ENCODE measurements at regions not wholly inside any gene's neighbourhood (a gene's known extent, or its start where the extent isn't known, plus 50 kb on each side); places are given as distances from the start of the nearest gene placed in this dataset.

DNA sequence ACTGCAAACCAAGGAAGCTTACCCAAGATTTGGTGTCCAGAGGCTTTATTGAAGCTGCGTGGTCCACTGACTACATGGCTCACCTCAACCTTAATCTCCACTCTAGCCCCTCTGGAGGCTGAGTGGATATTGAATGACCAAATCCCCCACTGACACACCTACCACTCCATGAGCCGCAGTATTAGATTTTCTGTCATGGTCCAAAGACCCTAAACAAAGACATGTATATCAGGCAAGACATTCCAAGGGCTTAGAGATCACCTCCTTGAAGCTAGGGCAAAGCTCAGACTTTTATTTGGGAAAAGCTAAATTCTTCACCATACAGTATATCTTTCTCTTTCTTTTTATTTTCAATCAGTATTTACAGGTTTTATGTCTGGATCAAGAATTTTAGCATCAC, 346.2 kb upstream of the CTNND2 start:
- no peaks in the 10 kb centered on the region for H3K9me3 ChIP-seq (ENCODE audit: low read length)
- CTCF ChIA-PET: no interaction called here

DNA sequence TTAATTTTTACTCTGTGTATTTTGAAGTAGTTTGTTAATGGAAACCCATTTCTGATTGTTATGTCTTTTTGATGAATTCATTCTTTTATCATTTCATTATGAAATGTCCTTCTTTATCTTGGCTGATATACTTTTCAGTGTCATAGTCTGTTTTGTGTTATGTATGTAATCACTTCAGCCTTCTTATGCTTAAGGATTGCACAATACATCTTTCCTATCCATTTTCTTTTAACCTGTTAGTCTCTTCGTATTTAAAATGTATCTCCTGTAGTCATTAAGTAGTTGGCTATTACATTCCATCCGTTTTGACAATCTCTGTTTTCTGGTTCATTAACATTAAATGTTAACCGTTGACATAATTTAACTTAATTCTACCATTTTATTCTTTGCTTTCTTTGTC, 344.6 kb upstream of the CTNND2 start:
- no peaks in the 10 kb centered on the region for H3K36me3 ChIP-seq (ENCODE audit: insufficient read depth, low read length)
- H3K27ac ChIP-seq (ENCODE audit: low read depth, low read length): no peak overlapping the region
- peaks cover 0 to 26% (median 3%) of the 10 kb centered on the region in 5 donors for H3K9me3 Mint-ChIP-seq
- ChIA-PET POLR2A (no interaction called here), CTCF (no interaction called here)
- no peaks in the 10 kb centered on the region for H3K27me3 Mint-ChIP-seq
- H3K27me3 ChIP-seq (ENCODE audit: insufficient read depth, low read length, poor library complexity, severe bottlenecking): no peaks in the 10 kb centered on the region
- H3K9me3 ChIP-seq (ENCODE audit: low read length): no peaks in the 10 kb centered on the region
- no peak for DNase-seq
- H3K4me1 ChIP-seq (ENCODE audit: insufficient read depth, low read length): no peaks in the 10 kb centered on the region
- no peaks in the 10 kb centered on the region for H3K36me3 Mint-ChIP-seq
- no peak overlapping the region for H3K27ac Mint-ChIP-seq
- no peak overlapping the region for H3K4me3 ChIP-seq (ENCODE audit: low read length)
- no peak overlapping the region for H3K4me3 Mint-ChIP-seq
- no peaks in the 10 kb centered on the region for H3K4me1 Mint-ChIP-seq

More for the DNA sequence above, 346.2 kb upstream of the CTNND2 start:
- Histone ChIP-seq H3K27ac (ENCODE audit: low read depth, low read length) (no peak overlapping the region), H3K4me1 (ENCODE audit: insufficient read depth, low read length) (no peaks in the 10 kb centered on the region), H3K36me3 (ENCODE audit: insufficient read depth, low read length) (no peaks in the 10 kb centered on the region), H3K27me3 (ENCODE audit: insufficient read depth, low read length, poor library complexity, severe bottlenecking) (no peaks in the 10 kb centered on the region), H3K4me3 (ENCODE audit: low read length) (no peak overlapping the region)
- no peak overlapping the region for H3K4me3 Mint-ChIP-seq
- no peaks in the 10 kb centered on the region for H3K36me3 Mint-ChIP-seq
- POLR2A ChIA-PET: no interaction called here
- peaks cover 0 to 18% (median 3%) of the 10 kb centered on the region in 5 donors for H3K9me3 Mint-ChIP-seq
- H3K27ac Mint-ChIP-seq: no peak overlapping the region
- no peaks in the 10 kb centered on the region for H3K27me3 Mint-ChIP-seq
- no peak for DNase-seq
- H3K4me1 Mint-ChIP-seq: no peaks in the 10 kb centered on the region

DNA sequence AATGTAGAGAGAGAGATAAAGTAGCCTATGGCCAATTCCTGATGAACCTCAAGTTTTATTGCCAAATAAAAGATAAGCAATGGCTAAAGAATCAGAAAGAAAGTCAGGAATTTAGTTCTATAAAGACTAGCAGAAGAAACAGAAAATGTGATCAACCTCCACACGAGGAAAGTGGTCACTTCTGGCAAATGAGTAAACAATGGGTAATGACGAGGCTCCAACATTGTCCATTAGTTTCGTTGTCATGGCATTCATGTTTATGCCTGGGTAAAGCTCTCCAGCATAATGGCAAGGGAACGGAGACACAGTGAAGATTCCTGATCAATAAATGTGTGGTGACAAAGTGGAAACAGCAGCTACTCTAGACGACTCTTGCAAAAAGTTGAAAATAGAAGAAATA, 341.8 kb upstream of the CTNND2 start:
- no peaks in the 10 kb centered on the region for H3K36me3 ChIP-seq (ENCODE audit: insufficient read depth, low read length)
- ChIA-PET CTCF (no interaction called here), POLR2A (no interaction called here)
- no peaks in the 10 kb centered on the region for H3K36me3 Mint-ChIP-seq
- H3K4me1 ChIP-seq (ENCODE audit: insufficient read depth, low read length): no peaks in the 10 kb centered on the region
- H3K4me3 ChIP-seq (ENCODE audit: low read length): no peak overlapping the region
- no peaks in the 10 kb centered on the region for H3K27me3 ChIP-seq (ENCODE audit: insufficient read depth, low read length, poor library complexity, severe bottlenecking)
- no peaks in the 10 kb centered on the region for H3K9me3 ChIP-seq (ENCODE audit: low read length)
- no peak overlapping the region for H3K27ac ChIP-seq (ENCODE audit: low read depth, low read length)
- no peak for DNase-seq
- peaks cover 2 to 19% (median 6%) of the 10 kb centered on the region in 5 donors for H3K9me3 Mint-ChIP-seq
- H3K4me1 Mint-ChIP-seq: no peaks in the 10 kb centered on the region
- H3K4me3 Mint-ChIP-seq: no peak overlapping the region
- H3K27me3 Mint-ChIP-seq: no peaks in the 10 kb centered on the region
- H3K27ac Mint-ChIP-seq: no peak overlapping the region

GRCh38 chr5:12245429-12245828, 341.2 kb upstream of the CTNND2 start:
- no peak overlapping the region for H3K27ac Mint-ChIP-seq
- no peak for DNase-seq

DNA sequence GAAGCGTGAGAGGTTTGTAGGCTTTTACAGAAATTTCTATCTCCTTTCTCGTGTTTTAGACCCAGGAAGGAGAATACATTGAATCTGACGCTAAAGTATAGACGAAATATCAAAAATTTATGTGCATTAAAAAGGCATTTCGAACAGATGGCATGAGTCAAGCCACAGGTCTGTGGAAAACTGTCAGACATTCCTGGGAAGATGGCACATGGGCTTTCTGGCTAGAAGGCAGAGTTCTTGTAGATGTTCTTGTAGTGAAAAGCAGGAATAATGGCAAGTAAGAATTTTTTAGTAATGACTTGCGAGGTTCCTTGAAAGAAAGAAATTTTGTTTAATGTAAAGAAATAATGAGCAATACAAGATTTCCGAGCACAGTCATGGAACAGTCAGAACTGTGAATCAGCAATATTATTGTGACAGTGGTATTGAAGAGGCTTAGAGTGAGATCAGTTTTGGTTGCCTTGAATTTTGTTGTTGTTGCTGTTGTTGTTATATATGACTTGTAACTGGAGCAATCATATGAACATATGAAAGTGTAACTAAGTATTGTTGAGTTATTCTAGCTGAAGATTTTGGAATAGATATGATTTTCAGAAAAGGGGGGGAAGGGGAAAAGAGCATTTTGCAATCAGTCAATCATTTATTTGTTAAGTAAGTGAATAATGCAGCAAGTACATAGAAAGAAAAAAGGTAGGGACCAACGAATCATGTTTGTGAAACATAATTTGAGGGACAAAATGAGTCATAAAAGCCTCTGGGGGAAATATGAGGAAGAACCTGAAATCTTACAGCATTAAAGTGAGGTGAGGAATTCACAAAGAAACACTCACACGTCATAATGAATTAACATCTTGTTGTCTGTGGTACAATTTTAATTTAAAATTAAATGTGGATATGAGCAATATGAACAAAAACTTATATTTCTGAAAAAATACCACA, 339.0 kb upstream of the CTNND2 start:
- H3K4me1 ChIP-seq (ENCODE audit: insufficient read depth, low read length): no peaks in the 10 kb centered on the region
- Mint-ChIP-seq H3K27me3 (no peaks in the 10 kb centered on the region), H3K36me3 (no peaks in the 10 kb centered on the region), H3K27ac (no peak overlapping the region), H3K4me1 (no peaks in the 10 kb centered on the region), H3K9me3 (peaks cover 2 to 16% (median 8%) of the 10 kb centered on the region in 5 donors), H3K4me3 (no peak overlapping the region)
- no peak overlapping the region for H3K4me3 ChIP-seq (ENCODE audit: low read length)
- H3K27me3 ChIP-seq (ENCODE audit: insufficient read depth, low read length, poor library complexity, severe bottlenecking): no peaks in the 10 kb centered on the region
- no peaks in the 10 kb centered on the region for H3K36me3 ChIP-seq (ENCODE audit: insufficient read depth, low read length)
- H3K9me3 ChIP-seq (ENCODE audit: low read length): no peaks in the 10 kb centered on the region
- no peak for DNase-seq
- ChIA-PET CTCF (no interaction called here), POLR2A (no interaction called here)
- no peak overlapping the region for H3K27ac ChIP-seq (ENCODE audit: low read depth, low read length)

More at GRCh38 chr5:12245429-12245828, 341.2 kb upstream of the CTNND2 start:
- Mint-ChIP-seq H3K4me1 (no peaks in the 10 kb centered on the region), H3K9me3 (peaks cover 2 to 16% (median 6%) of the 10 kb centered on the region in 5 donors), H3K36me3 (no peaks in the 10 kb centered on the region), H3K27me3 (no peaks in the 10 kb centered on the region), H3K4me3 (no peak overlapping the region)
- Histone ChIP-seq H3K4me3 (ENCODE audit: low read length) (no peak overlapping the region), H3K36me3 (ENCODE audit: insufficient read depth, low read length) (no peaks in the 10 kb centered on the region), H3K4me1 (ENCODE audit: insufficient read depth, low read length) (no peaks in the 10 kb centered on the region), H3K27ac (ENCODE audit: low read depth, low read length) (no peak overlapping the region), H3K27me3 (ENCODE audit: insufficient read depth, low read length, poor library complexity, severe bottlenecking) (no peaks in the 10 kb centered on the region), H3K9me3 (ENCODE audit: low read length) (no peaks in the 10 kb centered on the region)
- ChIA-PET CTCF (no interaction called here), POLR2A (no interaction called here)

DNA sequence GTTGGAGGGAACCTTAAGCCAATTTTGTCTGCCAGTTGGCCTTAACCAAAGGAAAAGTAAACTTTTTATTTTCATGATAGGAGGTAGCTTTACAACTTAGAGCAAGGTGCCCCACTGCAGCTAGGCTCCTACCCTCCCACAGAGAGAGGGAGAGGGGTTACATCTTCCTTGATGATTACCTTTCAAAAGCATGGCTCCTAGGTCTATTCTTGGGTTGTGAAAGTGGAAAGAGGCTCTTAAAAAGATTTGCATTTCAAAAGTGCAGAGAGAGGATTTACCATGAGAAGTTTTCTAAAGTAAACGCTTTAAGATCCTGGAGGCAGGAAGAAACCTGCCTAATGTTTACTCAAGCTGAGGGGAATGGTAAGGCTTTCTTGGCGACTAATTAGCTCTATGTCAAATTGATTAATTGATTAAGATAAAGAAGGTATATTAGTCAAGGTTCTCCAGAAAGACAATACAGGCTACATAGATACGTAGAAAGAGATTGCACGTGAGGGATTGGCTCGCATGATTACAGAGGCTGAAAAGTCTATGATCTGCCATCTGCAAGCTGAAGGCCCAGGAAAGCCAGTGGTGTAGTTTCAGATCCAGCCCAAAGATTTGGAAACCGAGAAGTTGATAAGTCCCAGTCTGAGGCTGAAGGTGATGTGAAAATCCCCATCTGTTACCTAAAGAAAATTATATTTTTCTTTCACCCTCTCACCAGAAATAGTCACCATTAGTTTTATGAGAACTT, 333.8 kb upstream of the CTNND2 start:
- ChIA-PET POLR2A (no interaction called here), CTCF (no interaction called here)
- no peaks in the 10 kb centered on the region for H3K9me3 ChIP-seq (ENCODE audit: low read length)
- H3K9me3 Mint-ChIP-seq: peaks cover 3 to 16% (median 5%) of the 10 kb centered on the region in 5 donors
- H3K36me3 ChIP-seq (ENCODE audit: insufficient read depth, low read length): no peaks in the 10 kb centered on the region
- no peaks in the 10 kb centered on the region for H3K4me1 Mint-ChIP-seq
- H3K27me3 ChIP-seq (ENCODE audit: insufficient read depth, low read length, poor library complexity, severe bottlenecking): no peaks in the 10 kb centered on the region
- no peak for DNase-seq
- H3K27ac Mint-ChIP-seq: no peak overlapping the region
- no peaks in the 10 kb centered on the region for H3K4me1 ChIP-seq (ENCODE audit: insufficient read depth, low read length)
- H3K36me3 Mint-ChIP-seq: no peaks in the 10 kb centered on the region
- H3K4me3 Mint-ChIP-seq: no peak overlapping the region
- H3K4me3 ChIP-seq (ENCODE audit: low read length): no peak overlapping the region
- H3K27ac ChIP-seq (ENCODE audit: low read depth, low read length): no peak overlapping the region
- H3K27me3 Mint-ChIP-seq: no peaks in the 10 kb centered on the region

GRCh38 chr5:12230659-12231058, 326.4 kb upstream of the CTNND2 start:
- ChIA-PET POLR2A (no interaction called here), CTCF (no interaction called here)
- Histone ChIP-seq H3K4me1 (ENCODE audit: insufficient read depth, low read length) (no peaks in the 10 kb centered on the region), H3K36me3 (ENCODE audit: insufficient read depth, low read length) (no peaks in the 10 kb centered on the region), H3K4me3 (ENCODE audit: low read length) (no peak overlapping the region), H3K27ac (ENCODE audit: low read depth, low read length) (no peak overlapping the region), H3K9me3 (ENCODE audit: low read length) (no peaks in the 10 kb centered on the region), H3K27me3 (ENCODE audit: insufficient read depth, low read length, poor library complexity, severe bottlenecking) (no peaks in the 10 kb centered on the region)
- no peak overlapping the region for H3K27ac Mint-ChIP-seq
- no peak overlapping the region for H3K4me3 Mint-ChIP-seq
- DNase-seq: no peak
- H3K27me3 Mint-ChIP-seq: no peaks in the 10 kb centered on the region
- H3K9me3 Mint-ChIP-seq: peaks cover 2 to 29% (median 7%) of the 10 kb centered on the region in 5 donors
- no peaks in the 10 kb centered on the region for H3K36me3 Mint-ChIP-seq
- no peaks in the 10 kb centered on the region for H3K4me1 Mint-ChIP-seq

DNA sequence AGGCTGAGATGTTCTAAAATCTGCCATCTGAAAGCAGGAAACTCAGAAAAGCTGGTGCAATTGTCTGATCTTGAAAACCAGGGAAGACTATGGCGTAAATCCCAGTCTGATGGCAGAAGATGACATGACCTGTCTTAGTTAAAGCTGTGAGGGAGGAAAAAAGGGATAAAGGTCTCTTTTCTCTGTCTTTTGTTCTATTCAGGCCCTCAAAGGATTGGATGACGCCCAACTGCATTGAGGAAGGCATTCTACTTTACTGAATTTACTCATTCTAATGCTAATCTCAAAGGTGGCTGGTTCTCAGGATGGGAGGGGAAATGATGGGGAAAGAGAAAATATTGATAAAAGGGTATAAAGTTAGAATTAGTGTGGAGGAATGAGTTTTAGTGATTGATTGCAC, 312.8 kb upstream of the CTNND2 start:
- Mint-ChIP-seq H3K9me3 (peaks cover 8 to 28% (median 13%) of the 10 kb centered on the region in 5 donors), H3K36me3 (no peaks in the 10 kb centered on the region), H3K27ac (no peak overlapping the region), H3K4me3 (no peak overlapping the region), H3K27me3 (no peaks in the 10 kb centered on the region), H3K4me1 (no peaks in the 10 kb centered on the region)
- Histone ChIP-seq H3K27ac (ENCODE audit: low read depth, low read length) (no peak overlapping the region), H3K27me3 (ENCODE audit: insufficient read depth, low read length, poor library complexity, severe bottlenecking) (no peaks in the 10 kb centered on the region), H3K4me1 (ENCODE audit: insufficient read depth, low read length) (no peaks in the 10 kb centered on the region), H3K4me3 (ENCODE audit: low read length) (no peak overlapping the region), H3K9me3 (ENCODE audit: low read length) (no peaks in the 10 kb centered on the region), H3K36me3 (ENCODE audit: insufficient read depth, low read length) (no peaks in the 10 kb centered on the region)
- POLR2A ChIA-PET: no interaction called here
- DNase-seq: no peak
- CTCF ChIA-PET: no interaction called here
